Fibroblast of villous mesenchyme (primary cell): ENCODE measurements at regions not wholly inside any gene's neighbourhood (a gene's known extent, or its start where the extent isn't known, plus 50 kb on each side); places are given as distances from the start of the nearest gene placed in this dataset.
A peak's percentile ranks its signal among the peaks of the same experiment; 100 is the strongest.

Source experiments
- DNase-seq: peaks from one replicate; pipeline ENCODE4 v3.0.0-alpha.2; 2010; ENCODE audit warnings: low read depth
- H3K4me3 ChIP-seq: 2 replicates; pipeline ENCODE4 v1.5.1; 2011; ENCODE audit warnings: low read depth, mild to moderate bottlenecking, low read length
- TF ChIP-seq, protein P1 (sequence below): IDR thresholded peaks from 2 replicates; pipeline ENCODE4 v1.5.1; 2012; ENCODE audit warnings: low read depth, mild to moderate bottlenecking, low read length; ENCODE audit not compliant: insufficient read depth

DNA sequence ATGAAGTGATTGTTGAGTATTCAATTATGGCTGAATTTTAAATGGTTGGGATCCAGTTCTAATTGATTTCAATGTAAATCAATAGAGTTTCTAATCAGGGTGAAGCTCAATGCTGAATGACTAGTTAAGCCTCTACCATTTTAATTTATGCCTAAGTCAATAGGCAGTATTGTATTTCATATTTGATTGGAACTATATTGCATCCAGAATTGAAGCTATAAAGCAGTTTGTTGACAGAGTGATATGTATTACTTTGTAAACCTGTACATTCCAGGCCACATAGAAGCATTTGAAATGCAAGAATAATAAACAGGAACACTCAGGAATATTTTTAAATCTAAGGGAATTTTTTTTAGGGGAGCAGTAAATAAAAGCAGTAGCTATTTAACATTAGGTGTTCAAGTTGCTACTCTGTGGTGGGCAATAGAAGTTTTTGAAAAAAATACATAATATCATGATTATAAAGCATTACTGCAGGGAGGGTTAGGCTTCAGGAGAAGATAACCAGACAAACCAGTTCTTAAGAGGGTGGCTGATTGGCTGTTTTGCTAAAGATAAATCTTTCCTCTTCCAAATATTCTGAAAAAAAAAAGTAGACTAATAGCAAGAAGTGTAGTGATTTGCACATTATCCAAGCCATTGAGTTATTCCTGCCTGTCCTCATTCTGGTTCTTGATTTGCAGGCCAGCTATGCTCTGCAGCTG, 492.0 kb upstream of the MEF2C start:
- no peak for DNase-seq
- no peak overlapping the region for H3K4me3 ChIP-seq
- TF ChIP-seq, protein P1, sequence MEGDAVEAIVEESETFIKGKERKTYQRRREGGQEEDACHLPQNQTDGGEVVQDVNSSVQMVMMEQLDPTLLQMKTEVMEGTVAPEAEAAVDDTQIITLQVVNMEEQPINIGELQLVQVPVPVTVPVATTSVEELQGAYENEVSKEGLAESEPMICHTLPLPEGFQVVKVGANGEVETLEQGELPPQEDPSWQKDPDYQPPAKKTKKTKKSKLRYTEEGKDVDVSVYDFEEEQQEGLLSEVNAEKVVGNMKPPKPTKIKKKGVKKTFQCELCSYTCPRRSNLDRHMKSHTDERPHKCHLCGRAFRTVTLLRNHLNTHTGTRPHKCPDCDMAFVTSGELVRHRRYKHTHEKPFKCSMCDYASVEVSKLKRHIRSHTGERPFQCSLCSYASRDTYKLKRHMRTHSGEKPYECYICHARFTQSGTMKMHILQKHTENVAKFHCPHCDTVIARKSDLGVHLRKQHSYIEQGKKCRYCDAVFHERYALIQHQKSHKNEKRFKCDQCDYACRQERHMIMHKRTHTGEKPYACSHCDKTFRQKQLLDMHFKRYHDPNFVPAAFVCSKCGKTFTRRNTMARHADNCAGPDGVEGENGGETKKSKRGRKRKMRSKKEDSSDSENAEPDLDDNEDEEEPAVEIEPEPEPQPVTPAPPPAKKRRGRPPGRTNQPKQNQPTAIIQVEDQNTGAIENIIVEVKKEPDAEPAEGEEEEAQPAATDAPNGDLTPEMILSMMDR: no peak

DNA sequence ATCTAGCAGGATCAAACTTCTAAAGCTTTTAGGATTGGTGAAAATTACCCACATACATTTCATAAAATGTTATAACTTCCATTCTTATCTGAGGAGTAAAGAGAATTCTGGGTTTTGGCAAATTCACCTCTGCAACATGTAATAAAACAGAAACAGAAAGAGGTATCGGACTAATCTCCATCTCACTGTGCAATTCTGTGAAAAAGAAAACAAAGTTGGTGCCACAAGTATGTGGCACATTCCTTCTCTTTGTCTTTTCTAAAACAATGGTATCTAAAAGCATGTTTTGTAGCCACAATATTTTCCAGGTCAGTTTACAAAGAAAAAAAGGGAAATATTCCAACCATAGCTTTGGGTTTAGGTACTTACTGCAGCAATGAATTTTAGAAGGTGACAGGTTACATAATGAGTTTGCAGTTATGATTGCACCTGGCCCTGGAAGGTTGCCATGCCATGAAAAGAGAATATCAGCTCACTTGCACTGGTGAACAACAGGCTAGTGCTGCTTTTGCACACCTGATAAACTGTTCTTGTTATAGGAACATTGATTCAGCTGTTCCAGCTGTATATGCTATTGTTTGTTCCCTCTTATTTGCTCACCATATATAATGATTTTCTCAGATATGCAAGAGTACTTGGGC, 491.3 kb upstream of the MEF2C start:
- TF ChIP-seq, protein P1: no peak
- H3K4me3 ChIP-seq: no peak overlapping the region
- no peak for DNase-seq

GRCh38 chr5:89372176-89372575, 489.2 kb upstream of the MEF2C start:
- TF ChIP-seq, protein P1: no peak
- DNase-seq: peak; percentile 51
- H3K4me3 ChIP-seq: no peak overlapping the region

GRCh38 chr5:89371646-89372045, 488.7 kb upstream of the MEF2C start:
- H3K4me3 ChIP-seq: no peak overlapping the region
- TF ChIP-seq, protein P1: no peak
- DNase-seq: no peak

- no peak for DNase-seq
- TF ChIP-seq, protein P1: no peak
- H3K4me3 ChIP-seq: no peak overlapping the region
These were observed 476.1 kb upstream of the MEF2C start for GRCh38 chr5:89359046-89359445.

DNA sequence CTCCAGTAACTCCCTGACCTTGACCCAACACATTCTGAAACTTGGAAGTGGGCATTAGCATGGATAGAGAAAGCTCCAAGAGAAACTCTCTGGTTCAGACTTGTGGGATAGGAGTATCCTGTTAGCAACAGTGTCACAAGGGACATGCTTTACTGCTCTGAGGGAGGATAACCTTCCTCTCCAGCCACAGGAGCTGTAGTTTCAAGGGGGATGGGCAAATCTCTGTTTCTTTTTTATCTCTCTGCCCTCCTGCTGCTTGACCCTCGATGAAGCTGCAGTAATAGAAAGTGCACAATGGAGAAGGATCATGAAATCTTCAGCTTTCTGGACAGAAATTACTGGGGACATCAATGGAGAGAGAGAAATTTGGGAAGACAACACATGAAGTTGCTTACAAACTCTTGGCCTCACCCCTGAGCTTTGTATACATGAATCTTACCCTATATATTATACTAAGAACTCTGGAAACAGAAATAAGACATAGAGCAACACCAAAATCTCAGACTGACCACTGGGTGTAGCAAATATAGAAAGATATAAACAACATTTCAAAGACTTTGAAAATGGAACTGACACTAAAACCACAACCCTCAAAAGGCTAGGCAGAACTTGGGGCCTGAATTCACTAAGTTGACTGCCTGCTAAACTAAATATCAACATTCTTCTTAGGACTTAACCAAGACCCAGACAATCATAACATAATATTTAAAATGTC, 471.0 kb upstream of the MEF2C start:
- H3K4me3 ChIP-seq: no peak overlapping the region
- DNase-seq: no peak
- TF ChIP-seq, protein P1: no peak
